HG02588 (cell line): ENCODE measurements at regions not wholly inside any gene's neighbourhood (a gene's known extent, or its start where the extent isn't known, plus 50 kb on each side); places are given as distances from the start of the nearest gene placed in this dataset.
A peak's percentile ranks its signal among the peaks of the same experiment; 100 is the strongest.

Source experiments
- ATAC-seq: cut with Tn5 transposase; IDR thresholded peaks from one replicate; pipeline ENCODE4 v1.9.1; 2021; ENCODE audit warnings: mild to moderate bottlenecking, moderate library complexity; ENCODE audit not compliant: unreplicated experiment

DNA sequence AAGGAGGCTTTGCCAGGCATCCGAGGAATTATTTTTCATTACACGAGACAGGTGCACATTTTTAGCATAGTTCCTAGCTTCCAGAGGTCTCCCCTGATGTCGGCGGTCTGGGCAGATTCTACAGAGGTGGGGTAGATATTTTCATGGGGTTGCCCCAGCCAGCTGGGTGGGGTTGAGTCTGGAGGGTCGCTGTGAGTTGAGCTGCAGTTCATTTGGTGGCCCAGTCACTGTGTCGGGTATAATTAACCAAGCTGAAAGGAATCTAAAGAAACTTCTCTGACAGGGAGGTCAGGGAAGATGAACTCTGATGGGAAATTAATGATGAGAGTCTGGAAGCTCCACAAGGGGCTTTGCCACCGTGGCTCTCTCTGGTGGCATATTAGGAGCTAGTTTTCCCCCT, 233.7 kb upstream of the NAV2 start:
- no peak for ATAC-seq

DNA sequence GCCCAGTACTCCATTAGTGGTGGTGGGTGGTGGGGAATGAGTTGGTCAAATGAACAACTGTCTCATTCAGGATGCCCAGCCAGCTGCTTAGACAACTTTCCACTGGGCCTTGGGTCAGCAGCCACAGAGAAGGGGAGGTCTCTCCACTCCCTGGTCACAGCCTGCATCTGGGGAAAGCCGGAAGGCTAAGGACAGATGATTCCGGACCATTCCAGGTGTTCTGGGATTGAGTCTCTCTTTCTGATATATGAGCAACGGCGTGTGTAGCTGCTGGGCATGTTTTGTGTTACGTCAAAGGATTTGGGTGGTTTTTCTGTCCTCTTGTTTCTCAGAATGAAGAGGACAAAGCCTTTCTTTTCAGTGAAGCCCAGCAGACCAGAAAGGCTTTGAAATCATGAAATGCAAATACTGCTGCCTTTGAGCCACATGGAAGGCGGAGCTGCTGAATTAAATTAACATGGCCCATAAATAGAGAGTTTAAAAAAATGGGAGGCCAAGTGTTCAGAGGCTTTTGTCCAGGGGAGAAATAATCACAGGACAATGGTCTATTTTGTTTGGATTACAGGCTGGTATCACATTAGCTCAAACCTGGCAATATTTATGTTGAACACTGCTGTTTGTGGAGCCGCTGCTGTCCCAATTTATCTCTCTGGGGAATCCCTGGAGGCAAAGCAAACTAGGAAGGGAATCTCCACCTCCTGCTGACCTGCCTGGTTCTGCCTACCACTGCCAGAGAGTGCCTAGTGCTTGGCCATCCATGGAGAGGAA, 234.4 kb upstream of the E2F8 start:
- peak; percentile 79 for ATAC-seq

DNA sequence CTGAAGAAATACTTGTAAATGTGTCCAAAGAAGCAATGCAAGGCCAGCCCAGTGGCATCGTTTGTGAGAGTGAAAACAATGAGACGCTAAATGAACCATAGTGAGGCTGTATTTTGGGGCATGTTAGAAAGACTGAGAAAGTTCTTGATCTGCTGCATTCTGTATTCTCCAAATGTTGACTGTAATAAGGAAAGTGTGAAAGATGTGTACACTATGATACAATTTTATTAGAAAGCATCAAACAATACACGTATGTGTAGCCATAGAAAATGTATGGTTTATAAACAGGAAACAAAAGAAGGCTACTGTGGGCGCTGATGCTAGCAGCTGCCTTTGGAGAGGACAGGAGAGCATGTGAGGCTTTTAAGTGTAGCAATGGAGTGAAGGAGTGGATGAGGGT, 233.5 kb upstream of the E2F8 start:
- no peak for ATAC-seq

DNA sequence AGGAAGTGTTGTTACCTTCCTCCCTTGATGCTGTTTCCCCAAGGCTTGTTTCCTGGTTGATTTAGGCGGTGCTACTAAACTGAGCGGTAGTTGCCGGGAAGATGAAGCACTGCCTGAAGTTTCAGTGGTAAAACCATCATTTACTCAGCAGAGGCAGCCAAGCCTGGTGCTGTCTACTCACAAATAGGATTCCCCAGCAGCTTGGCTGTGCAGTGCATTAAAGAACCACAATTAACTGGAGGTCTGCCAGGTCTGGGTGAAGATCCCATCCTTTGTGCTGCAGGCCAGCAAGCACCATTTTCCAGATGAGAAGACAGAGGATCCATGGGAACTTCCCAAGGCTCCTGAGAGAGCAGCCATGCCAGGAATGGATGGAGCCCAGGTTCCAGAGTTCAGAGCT, 231.9 kb upstream of the E2F8 start:
- ATAC-seq, result no peak

DNA sequence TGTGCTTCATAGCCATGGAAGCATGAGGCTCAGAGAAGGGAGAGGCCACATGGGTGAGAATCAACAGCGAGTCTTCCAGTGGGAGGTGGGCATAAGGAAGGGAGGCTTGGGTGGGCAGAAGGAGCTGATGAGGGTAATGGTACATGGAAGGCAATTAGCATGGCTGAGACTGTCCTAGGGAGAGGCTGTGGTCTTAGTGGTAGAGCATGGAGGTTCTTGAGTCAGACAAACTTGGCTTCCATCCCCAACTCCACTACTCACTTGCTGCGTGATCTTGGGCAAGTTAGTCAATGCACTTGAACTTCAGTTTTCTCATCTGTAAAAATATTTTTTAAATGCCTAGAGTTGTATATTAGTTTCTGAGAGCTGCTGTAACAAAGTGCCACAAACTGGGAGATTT, 227.2 kb upstream of the E2F8 start:
- no peak for ATAC-seq

DNA sequence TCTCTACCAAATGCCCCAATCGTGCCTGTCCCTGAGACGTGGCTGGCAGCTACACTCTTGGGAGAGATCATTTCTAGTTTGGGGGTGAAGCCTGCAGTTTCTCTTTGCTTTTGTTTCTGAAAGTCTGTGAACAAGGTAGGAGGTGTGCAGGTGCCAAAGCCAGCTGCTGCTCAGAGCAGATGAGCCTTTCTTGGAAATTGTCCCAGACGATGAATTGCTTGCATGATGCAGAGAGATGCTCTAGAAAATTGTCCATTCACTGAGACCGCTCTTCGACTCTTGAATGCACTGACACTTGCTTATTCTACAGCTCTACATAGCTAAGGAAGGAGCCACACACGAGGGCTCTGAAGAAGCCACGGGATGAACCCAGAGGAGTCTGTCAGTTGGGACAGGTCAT, 225.6 kb upstream of the E2F8 start:
- no peak for ATAC-seq

DNA sequence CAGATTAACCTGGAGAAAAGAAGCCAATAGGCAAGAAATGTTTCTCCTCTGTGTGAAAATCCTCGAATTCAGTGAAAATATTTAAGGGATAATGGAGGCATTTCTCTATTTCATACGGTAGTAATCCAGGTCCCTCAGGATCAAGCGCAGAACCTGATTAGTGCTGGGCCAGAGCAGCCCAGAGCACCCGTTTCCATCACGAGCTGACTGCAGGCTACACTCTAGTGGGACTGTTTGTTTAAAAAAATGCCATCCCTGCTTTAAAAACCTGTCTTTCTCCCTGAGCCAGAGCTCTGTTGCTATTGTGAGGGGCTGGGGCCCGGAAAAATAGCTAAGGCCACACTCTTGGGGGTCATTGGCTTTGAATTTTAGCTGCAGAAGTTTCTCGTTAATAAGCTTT, 223.2 kb upstream of the E2F8 start:
- ATAC-seq, result no peak

DNA sequence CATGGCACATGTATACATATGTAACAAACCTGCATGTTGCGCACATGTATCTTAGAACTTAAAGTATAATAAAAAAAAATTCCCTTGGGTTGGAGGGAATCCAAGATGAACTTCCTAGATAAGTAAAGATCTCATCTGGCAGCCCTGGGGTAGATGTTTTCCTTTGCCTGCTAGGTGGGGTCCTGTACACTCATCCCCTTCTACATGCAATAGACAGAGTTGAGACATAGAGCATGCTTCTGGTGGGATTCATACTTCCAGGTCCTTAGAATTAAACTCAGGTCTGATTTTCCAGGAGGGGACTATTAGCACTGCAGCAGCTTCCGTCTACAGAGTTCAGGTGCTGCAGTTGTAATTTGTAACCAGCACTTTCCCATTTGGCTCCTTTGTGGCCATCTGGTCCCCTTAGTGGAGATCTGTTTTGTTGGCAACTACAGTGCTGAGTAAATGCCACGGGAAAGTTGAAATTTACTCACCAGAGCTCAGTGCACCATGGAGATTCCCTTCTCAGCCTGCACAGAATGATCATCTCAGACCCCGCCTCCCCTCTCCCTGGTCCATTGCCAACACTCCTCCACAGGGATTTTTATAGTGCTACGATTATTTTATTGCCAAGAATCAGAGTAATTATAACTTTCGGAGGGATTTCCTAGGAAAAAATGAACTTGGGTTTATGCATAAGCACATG, 220.1 kb upstream of the E2F8 start:
- ATAC-seq, result no peak

DNA sequence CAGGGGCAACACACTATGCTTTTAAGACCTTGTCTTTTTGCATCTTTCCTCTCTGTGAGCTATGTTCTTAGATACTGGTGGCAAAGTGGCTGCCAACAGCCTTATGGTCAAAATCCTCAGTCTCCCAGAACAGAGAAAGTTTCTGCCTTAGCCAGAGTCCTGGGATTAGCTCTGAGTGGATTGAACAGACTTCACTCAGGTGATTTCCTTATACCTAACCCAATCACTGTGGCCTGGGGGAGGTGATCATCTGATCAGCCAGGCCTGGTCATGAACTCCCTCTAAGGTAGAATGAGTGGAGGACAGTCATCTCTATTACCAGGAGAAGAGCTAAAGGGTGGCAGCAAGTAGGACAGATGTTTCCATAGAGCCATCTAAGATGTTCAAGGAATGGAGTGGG, 218.5 kb upstream of the E2F8 start:
- no peak for ATAC-seq

DNA sequence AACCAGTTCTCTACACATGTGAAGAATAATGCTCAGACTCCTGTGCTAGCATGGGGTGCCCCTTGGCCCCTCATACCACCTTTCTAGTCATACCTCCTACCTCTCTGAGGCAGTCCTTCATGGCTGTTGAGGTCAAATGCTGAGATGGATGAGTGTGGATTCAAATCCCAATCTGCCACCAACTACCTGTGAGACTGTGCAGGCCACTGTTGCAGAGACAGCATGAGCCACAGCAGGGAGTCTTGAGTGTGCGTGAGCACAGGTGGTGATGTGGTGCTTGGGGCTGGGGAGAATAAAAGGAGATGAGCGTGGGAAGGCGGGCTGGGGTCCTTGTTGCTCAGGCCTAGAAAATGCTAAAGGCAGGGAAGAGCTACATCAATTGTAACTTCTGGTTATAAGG, 218.0 kb upstream of the E2F8 start:
- ATAC-seq, result no peak

DNA sequence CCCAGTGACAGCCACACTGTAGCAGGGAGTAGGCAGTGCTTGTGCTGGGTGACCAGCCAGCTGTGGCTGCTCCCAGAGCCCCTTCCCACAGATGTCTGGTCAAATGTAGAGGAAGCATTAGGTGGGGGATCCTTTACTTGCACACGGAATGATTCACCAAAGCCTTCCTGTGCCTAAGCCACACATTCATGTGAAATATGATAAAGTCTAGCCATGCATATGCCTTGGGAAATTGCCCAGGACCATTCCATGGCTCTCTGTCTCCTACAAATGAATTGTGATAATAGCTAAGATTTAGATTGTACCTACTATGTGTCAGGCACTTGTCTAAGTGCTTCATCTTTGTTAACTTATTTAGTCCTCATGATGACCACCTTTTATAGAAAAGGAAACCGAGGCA, 217.5 kb upstream of the E2F8 start:
- no peak for ATAC-seq

DNA sequence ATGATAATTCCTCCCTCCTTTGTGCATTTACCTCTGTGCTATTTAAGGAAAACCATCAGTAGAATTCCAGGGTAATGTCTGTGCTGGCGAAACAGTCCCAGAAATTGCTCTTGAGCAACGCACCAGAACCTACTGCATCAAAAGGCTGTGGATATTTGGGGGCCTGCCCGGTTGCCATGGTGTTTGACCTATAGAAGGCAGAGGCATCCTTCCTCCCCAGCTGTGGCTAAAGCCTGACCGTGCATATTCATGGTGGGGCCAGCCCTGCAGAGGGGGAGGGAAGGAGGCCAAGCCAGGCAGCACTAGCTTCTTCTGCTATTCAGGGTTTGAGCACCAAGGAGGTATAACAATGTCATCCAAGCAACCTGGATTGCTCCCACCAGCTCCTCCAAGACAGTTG, 215.0 kb upstream of the E2F8 start:
- no peak for ATAC-seq

DNA sequence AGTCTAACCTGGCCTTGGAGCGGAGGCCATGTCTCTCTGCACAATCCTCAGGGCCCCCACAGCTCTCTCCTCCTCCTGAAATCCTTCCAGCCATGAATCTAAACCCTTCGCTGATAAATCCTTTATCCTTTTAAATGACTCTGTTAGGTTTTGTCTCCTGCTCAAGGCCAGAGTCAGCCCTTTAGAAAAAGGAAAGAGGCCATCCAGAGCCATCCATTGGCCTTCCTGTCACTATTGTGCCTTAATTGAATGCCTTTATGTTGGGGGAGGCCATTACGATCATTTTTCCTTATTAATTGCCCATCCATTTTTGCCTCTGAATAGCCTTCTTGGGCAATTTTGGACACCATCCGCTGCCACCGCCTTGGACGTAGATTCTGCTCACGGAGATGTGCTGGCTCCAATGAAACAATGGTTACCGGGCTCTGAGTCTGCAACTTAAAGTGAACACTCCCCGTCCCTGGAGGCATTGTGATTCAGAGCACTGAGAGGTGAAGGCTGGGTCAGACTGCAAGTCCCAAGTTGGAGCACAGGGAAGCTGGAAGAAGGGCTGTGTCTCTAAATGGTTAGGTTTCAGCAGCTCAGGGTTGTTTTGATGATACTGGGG, 213.0 kb upstream of the E2F8 start:
- ATAC-seq, result no peak

DNA sequence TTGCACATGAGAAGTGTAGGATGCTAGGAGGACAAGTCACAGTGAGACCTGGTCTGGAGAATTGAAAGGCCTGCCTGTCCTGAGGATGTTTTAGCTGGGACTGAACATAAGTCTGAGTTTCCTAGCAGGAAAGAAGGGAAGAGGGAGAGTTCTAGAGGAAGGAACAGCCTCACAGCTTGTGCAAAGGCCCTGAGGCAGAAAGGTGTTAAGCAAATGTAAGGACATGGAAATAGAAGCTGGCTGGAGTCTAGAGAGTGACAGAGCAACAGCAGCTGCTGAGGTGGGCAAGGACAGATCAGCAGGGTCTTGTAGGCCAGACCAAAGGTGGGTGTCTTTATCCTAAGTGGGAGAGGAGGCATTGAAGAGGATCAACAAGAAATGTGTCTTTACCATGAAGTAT, 210.9 kb upstream of the E2F8 start:
- ATAC-seq, result no peak

DNA sequence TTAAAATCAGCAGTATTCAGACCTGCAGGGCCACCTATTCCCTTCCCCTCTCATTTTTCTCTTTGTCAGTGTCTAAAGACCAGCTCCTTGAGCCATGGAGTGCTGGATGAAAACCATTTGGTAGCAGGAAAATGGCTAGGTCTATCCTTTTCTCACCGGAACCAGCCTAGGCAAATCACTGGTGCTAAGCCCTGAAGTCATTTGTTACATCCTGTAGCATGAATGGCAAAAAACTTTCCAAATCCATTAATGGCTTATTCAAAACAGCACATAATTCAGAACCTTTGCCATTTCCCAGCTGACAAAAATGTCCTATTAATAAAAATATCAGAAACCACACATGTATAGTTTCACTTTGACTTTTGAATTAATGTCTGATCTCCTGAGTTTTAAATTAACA, 209.5 kb upstream of the E2F8 start:
- no peak for ATAC-seq

DNA sequence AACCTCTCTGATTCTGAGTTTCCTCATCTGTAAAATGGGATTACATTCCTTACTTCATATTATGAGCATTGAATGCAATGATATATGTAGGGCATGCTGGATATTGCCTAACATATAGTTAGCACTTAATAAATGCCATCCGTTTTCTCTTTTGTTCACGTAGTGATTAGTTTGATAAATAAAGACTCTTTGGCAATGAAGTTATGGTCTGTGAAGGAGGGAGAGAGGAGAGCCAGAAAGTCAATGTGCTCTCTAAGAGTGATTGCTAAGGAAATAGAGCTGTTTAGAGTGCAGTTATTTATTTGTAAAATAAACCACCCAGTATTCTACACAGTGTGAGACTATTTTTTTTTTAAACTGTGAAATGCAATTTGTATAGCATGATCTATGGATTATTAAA, 207.9 kb upstream of the E2F8 start:
- no peak for ATAC-seq

DNA sequence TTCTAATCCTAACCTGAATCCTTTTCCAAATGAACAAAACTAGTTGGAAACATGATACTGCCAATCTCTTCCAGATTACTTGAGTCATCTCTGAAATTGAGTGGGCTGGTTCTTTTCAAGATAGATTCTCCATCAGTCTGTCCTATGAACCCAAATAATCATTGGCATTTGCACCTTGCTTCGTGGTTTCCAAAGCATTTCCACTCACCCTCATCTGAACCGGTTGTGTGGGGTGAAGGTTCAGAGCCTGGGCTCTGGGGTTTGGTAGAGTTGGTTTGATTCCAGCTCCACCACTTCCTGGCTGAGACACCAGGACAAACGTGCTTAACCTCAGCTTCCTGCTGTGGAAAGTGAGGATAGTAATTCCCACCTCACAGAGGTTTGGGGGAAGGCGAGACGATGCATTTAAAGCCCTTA, 206.4 kb upstream of the E2F8 start:
- no peak for ATAC-seq

DNA sequence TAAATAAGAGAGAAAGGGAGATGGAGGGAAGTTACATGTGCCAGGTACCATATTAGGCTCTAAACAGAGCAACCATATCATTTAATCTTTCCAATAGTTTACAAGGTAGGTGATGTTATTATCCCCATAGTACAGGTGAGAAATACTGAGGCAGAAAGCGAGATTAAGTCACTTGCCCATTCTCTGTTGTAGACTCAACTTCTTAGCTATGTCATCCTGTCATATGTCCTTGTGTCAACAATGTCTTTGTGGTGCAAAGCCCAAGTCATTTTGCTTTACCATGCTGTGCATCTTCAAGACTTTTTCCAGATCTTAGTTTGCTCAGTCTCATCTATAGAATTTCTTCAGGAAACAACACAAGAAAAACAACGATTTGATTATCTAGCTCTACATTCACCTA, 205.0 kb upstream of the E2F8 start:
- ATAC-seq, result no peak

DNA sequence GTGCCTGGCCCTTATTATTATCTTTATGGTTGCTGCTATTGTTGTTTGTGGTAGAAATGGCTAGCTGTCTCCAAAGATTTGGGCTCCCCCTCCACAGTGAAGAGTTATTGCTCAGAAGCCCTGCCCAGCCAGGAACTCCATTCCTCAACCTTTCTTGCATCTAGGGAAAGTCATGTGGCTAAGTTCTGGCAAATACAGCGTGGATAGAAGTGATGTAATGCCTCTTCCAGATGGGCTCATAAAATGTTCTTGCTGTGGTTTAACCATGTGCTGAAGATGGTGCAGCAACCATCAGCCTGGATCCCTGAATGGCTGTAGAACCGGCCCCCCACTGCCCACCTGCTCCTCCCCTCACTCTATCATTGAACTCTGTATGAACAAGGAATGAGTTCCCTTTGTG, 203.5 kb upstream of the E2F8 start:
- ATAC-seq, result no peak

DNA sequence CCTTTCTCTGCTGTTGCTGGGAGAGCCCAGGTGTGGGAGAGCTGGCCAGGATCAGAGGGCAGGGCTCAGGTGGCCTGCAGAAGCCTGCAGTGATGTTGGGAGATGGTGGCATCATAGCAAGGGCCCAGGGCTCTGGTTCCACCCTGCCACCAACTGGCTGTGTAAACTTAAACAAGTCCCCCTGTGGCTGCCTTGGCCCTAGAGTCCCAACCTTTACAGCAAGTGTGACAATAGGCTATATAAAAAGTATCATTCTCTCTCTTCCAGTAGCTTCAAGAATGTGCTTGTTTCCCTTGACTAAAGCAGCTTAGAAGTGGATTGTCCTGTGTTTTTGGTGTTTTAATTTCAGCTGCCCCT, 201.8 kb upstream of the E2F8 start:
- no peak for ATAC-seq

DNA sequence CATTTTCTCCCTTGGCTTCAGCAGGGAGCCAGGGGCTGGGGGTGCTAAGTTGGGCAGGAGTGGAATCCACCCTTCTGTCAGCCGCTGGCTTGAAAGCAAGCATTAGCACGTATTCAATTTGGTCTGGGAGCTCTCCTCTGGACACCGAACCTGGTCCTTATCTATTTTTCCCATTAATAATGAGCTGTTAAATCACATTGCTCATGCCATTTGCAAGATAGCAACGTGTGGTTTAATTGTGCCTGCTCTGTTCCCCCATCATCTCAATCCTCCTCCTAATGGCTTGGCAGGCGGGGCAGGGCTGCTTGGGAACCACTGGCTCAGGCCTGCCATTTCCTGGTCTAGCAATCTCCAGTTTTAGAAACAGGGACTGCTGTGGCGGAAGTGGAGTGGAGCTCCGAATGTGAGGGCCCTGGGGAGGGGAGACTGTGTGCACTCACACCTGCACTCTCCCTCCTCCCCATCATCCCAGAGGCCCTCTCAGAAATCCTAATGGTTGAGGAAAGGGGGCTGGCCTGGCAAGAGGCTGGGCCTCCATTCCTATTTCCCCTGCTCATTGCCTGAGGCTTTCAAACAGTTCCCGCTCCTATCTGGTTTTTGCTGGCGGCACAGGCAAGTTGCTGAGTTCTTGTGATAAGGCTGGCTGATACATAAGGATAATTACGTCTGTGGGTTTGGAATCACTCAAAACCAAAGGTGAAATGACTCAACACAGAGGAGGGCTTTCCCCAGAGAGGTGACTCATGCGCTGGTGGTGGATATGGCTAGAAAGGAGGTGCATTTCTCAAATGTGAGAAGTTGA, 201.2 kb upstream of the E2F8 start:
- ATAC-seq, result peak; percentile 92

DNA sequence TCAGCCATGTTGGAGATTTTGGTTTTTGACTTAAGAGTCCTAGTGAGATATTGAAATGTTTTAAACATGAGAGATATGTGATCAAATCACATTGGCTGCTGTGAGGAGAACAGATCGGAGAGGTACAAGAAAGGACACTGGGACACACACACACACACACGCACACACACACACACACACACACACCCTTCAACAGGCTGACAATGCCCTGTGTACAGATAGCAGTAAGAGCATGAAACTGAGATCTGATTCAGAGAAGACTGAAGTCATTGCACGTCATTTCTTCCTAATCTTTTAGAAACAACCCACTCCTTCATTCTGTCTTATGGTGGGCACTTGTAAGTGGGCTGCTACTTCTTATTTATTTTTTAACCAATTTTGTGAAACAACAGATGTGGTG, 200.5 kb upstream of the E2F8 start:
- no peak for ATAC-seq
